Endothelial cell of umbilical vein (primary cell): ENCODE measurements at regions not wholly inside any gene's neighbourhood (a gene's known extent, or its start where the extent isn't known, plus 50 kb on each side); places are given as distances from the start of the nearest gene placed in this dataset.

Experiments
- BruUV-seq: library from RNA; stranded (reverse); fragments of 400-500 nt; replicated peaks from 2 replicates; lab custom pipeline; 2021; lab: Mats Ljungman, UMichigan
- CTCF ChIA-PET: fragments of 300-600, 350-600 bp; sonication (Branson Sonifier 250); formaldehyde crosslinking; loops from one replicate; lab custom pipeline; 2021; ENCODE audit warnings: antibody characterized with exemption, inconsistent platforms; lab: Charles Lee
- POLR2A ChIA-PET: fragments of 300-600, 350-600 bp; sonication (Branson Sonifier 250); formaldehyde crosslinking; loops from one replicate; lab custom pipeline; 2021; ENCODE audit warnings: antibody characterized with exemption, inconsistent platforms; lab: Charles Lee
- DNase-seq: peaks from one replicate; pipeline ENCODE4 v3.0.0-alpha.2; 2011; ENCODE audit warnings: low read depth, low spot score
- FAIRE-seq: peaks from 2 replicates; lab custom pipeline; 2011; peaks lifted over from hg19 to GRCh38; lab: Jason Lieb, UNC
- H2AFZ ChIP-seq: 2 replicates; pipeline ENCODE4 v1.6.0; 2012; ENCODE audit warnings: low read depth, low read length, control low read depth, inconsistent platforms
- H3K27ac ChIP-seq: 2 replicates; pipeline ENCODE4 v1.5.1; 2011; ENCODE audit warnings: low read depth, mild to moderate bottlenecking, control low read depth, low read length, moderate library complexity; ENCODE audit not compliant: insufficient read depth
- H3K27me3 ChIP-seq, 2 experiments: 2 replicates each; pipeline versions ENCODE4 v1.6.0 to v1.6.1; 2011; ENCODE audit warnings: low read length in 2 of 2, mixed read lengths in 1 of 2; ENCODE audit not compliant: control insufficient read depth in 2 of 2, insufficient read depth in 2 of 2
- H3K36me3 ChIP-seq, 2 experiments: 2 replicates in 1 of 2; 3 replicates in 1 of 2; pipeline ENCODE4 v1.5.1; 2011; ENCODE audit warnings: low read length in 2 of 2, mild to moderate bottlenecking in 1 of 2, moderate library complexity in 1 of 2; ENCODE audit not compliant: control insufficient read depth in 2 of 2, insufficient read depth in 2 of 2; ENCODE audit errors: extremely low read depth in 1 of 2
- H3K4me1 ChIP-seq: 3 replicates; pipeline ENCODE4 v1.5.1; 2011; ENCODE audit warnings: mild to moderate bottlenecking, low read length; ENCODE audit not compliant: control insufficient read depth, insufficient read depth; ENCODE audit errors: extremely low read depth
- H3K4me2 ChIP-seq: 2 replicates; pipeline ENCODE4 v1.6.1; 2011; ENCODE audit warnings: low read length, control low read depth, mixed read lengths; ENCODE audit not compliant: insufficient read depth
- H3K4me3 ChIP-seq, 3 experiments: fragments of 200-600 bp in 1 of 3; sonication (generic), shearing (Covaris generic) in 1 of 3; replicated peaks in 1 of 3; 2 replicates each; pipeline ENCODE4 v1.5.1; 2011 to 2016; ENCODE audit warnings: control low read depth in 3 of 3, low read length in 3 of 3, mild to moderate bottlenecking in 2 of 3, inconsistent platforms in 1 of 3, low read depth in 1 of 3, moderate library complexity in 1 of 3; ENCODE audit not compliant: insufficient read depth in 1 of 3
- H3K79me2 ChIP-seq: 2 replicates; pipeline ENCODE4 v1.6.0; 2012; ENCODE audit warnings: low read length, inconsistent platforms; ENCODE audit not compliant: control insufficient read depth, insufficient read depth
- H3K9ac ChIP-seq: replicated peaks from 2 replicates; pipeline ENCODE3; 2011; ENCODE audit warnings: low read length, control low read depth; ENCODE audit not compliant: insufficient read depth; ENCODE audit errors: extremely low read depth
- H3K9me1 ChIP-seq: replicated peaks from 3 replicates; pipeline ENCODE4 v1.6.0; 2011; ENCODE audit warnings: mild to moderate bottlenecking, low read length; ENCODE audit not compliant: control insufficient read depth, insufficient read depth; ENCODE audit errors: extremely low read depth
- H3K9me3 ChIP-seq: replicated peaks from 2 replicates; pipeline ENCODE4 v1.5.1; 2012; ENCODE audit warnings: low read length, inconsistent platforms; ENCODE audit not compliant: control insufficient read depth, insufficient read depth
- H4K20me1 ChIP-seq: replicated peaks from 2 replicates; pipeline ENCODE3; 2011; ENCODE audit warnings: mild to moderate bottlenecking, low read length; ENCODE audit not compliant: control insufficient read depth, insufficient read depth; ENCODE audit errors: extremely low read depth
- EZH2 ChIP-seq: IDR thresholded peaks from 2 replicates; pipeline ENCODE4 v1.6.1; 2012; ENCODE audit warnings: borderline replicate concordance, low read depth, mild to moderate bottlenecking, moderate library complexity, low read length, inconsistent platforms; ENCODE audit not compliant: severe bottlenecking
- FOS ChIP-seq: IDR thresholded peaks from 2 replicates; pipeline ENCODE4 v1.6.1; 2011; ENCODE audit warnings: mild to moderate bottlenecking, low read length, moderate library complexity, borderline replicate concordance; ENCODE audit not compliant: insufficient read depth
- GATA2 ChIP-seq: IDR thresholded peaks from 2 replicates; pipeline ENCODE4 v1.7.0; 2011; ENCODE audit warnings: low read depth, mild to moderate bottlenecking, moderate library complexity, mixed read lengths, low read length; ENCODE audit not compliant: insufficient read length, insufficient read depth
- JUN ChIP-seq: IDR thresholded peaks from 2 replicates; pipeline ENCODE4 v1.6.1; 2011; ENCODE audit warnings: borderline replicate concordance, low read depth; ENCODE audit not compliant: insufficient read length, insufficient read depth
- MAX ChIP-seq: IDR thresholded peaks from 2 replicates; pipeline ENCODE4 v1.6.1; 2011; ENCODE audit not compliant: insufficient read depth, insufficient read length
- MYC ChIP-seq: IDR thresholded peaks from one replicate; pipeline ENCODE4 v1.6.1; 2011; ENCODE audit warnings: mild to moderate bottlenecking, low read depth, low read length
- POLR2A ChIP-seq: IDR thresholded peaks from 2 replicates; pipeline ENCODE4 v1.6.1; 2012; ENCODE audit warnings: low read depth, mild to moderate bottlenecking, control low read depth, low read length
- POLR2AphosphoS5 ChIP-seq: IDR thresholded peaks from 2 replicates; pipeline ENCODE4 v1.6.1; 2012; ENCODE audit warnings: low read depth, mild to moderate bottlenecking, control low read depth, low read length, moderate library complexity; ENCODE audit not compliant: insufficient read depth
- dilution Hi-C: fragments of 300-500 bp; cut with MboI; formaldehyde crosslinking; loops from one replicate; pipeline ENCODE4 v1.15.0; 2019; ENCODE audit warnings: low sequenced_read_pairs; ENCODE audit not compliant: extremely low pct_ligation_motif_present
- intact Hi-C: fragments of 100-400 bp; cut with micrococcal nuclease; formaldehyde crosslinking; loops from one replicate; pipeline ENCODE4 v1.10.0; 2022
- TF ChIP-seq, protein P1 (sequence below), 2 donors: IDR thresholded peaks; 1 replicate in 1 of 2; 2 replicates in 1 of 2; pipeline ENCODE4 v1.5.1; 2011; ENCODE audit warnings: low read length in 2 of 2, mild to moderate bottlenecking in 2 of 2, moderate library complexity in 2 of 2, control low read depth in 1 of 2, inconsistent platforms in 1 of 2, low read depth in 1 of 2; ENCODE audit not compliant: insufficient read depth in 1 of 2; ENCODE audit errors: extremely low read depth in 1 of 2

DNA sequence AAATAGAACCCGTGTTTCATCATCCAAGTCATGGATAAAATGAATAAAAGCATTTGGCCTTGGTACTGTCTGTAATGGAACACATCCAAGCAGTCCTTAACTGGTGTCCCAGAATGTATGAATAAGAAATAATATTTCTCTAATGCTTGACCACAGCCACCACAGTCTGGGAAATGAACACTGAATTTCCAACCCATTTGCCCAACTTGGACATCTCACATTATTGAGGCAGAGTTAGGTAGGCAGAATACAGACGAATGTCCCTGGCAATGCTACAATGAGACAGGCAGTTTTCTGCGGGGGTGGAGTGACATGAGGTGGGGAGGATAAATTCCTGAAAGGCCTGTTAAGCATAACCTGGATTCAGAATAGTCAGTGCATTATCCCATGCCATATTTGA is 245.7 kb downstream of the ZIC1 start:
- Histone ChIP-seq H3K27me3 (no peaks in the 10 kb centered on the region), H3K4me2 (no peak overlapping the region), H3K36me3 (no peaks in the 10 kb centered on the region), H3K9me1 (no peaks in the 10 kb centered on the region), H3K79me2 (no peaks in the 10 kb centered on the region), H3K9me3 (no peaks in the 10 kb centered on the region), H2AFZ (no peak overlapping the region), H3K4me3 (no peak overlapping the region), H4K20me1 (no peaks in the 10 kb centered on the region), H3K4me1 (no peaks in the 10 kb centered on the region), H3K27ac (no peak overlapping the region), H3K9ac (no peak overlapping the region)
- POLR2A ChIA-PET = no interaction called here
- intact Hi-C loops (no loop called here), dilution Hi-C loops (no loop called here)
- TF ChIP-seq, protein P1, sequence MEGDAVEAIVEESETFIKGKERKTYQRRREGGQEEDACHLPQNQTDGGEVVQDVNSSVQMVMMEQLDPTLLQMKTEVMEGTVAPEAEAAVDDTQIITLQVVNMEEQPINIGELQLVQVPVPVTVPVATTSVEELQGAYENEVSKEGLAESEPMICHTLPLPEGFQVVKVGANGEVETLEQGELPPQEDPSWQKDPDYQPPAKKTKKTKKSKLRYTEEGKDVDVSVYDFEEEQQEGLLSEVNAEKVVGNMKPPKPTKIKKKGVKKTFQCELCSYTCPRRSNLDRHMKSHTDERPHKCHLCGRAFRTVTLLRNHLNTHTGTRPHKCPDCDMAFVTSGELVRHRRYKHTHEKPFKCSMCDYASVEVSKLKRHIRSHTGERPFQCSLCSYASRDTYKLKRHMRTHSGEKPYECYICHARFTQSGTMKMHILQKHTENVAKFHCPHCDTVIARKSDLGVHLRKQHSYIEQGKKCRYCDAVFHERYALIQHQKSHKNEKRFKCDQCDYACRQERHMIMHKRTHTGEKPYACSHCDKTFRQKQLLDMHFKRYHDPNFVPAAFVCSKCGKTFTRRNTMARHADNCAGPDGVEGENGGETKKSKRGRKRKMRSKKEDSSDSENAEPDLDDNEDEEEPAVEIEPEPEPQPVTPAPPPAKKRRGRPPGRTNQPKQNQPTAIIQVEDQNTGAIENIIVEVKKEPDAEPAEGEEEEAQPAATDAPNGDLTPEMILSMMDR (IDR thresholded peaks at IDR 0.05; ENCODE audit: extremely low read depth in 1 of 2, insufficient read depth in 1 of 2, low read depth in 1 of 2, low read length in 2 of 2) = no peak
- TF ChIP-seq MYC (no peak), JUN (no peak), GATA2 (no peak), EZH2 (no peak), POLR2A (no peak), MAX (no peak), FOS (no peak), POLR2AphosphoS5 (no peak)
- DNase-seq (no peak), FAIRE-seq (no peak)
- CTCF ChIA-PET = interaction anchor here (1.5 kb wide), 1 partner anchor 38 kb away, joined by 5 read pairs; no protein-coding TSS in a partner anchor
- no TSS peak for BruUV-seq
